ENCODE measurements at regions not wholly inside any gene's neighbourhood (a gene's known extent, or its start where the extent isn't known, plus 50 kb on each side); places are given as distances from the start of the nearest gene placed in this dataset.
"Not testable (repeated sequence)": the region's sequence is repeated elsewhere in the genome, so short reads cannot be mapped to it uniquely, and the experiment has no call there.

- DNase-seq (ENCODE audit: low spot score), result no peak
Measured at GRCh38 chr6:1004885-1005630, 306.8 kb upstream of the FOXQ1 start.

GRCh38 chr6:1003394-1004160 is 308.3 kb upstream of the FOXQ1 start:
- no peak for DNase-seq (ENCODE audit: low spot score)

DNA sequence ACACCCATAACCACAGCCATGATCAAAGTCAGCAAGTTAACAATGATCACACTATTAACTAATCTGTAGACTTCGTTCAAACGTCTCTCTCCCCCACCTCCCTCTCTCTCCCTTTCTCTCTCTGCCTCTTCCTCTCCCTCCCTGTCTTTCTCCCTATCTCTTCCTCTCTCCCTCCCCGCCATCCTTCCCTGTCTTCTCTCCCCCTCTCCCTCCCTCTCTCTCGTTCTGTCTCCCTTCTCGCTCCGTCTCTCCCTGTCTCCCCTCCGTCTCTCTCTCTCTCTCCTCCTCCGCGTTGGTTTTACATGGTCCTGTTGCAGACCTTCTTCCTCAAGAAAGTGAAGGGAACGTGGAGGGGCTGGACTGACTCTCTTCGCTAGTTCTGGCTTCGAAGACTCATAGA is 308.9 kb upstream of the FOXQ1 start:
- DNase-seq (ENCODE audit: low spot score), result no peak

- no peak for DNase-seq (ENCODE audit: low spot score)
Measured at GRCh38 chr6:1001655-1002349, 308.9 kb upstream of the EXOC2 start.

GRCh38 chr6:999552-999951 is 306.6 kb upstream of the EXOC2 start:
- no peak for DNase-seq (ENCODE audit: low spot score)

GRCh38 chr6:998551-998950 is 305.6 kb upstream of the EXOC2 start:
- no peak for DNase-seq (ENCODE audit: low spot score)

- DNase-seq (ENCODE audit: low spot score), result no peak
Measured at GRCh38 chr6:996271-996852, 303.4 kb upstream of the EXOC2 start.

GRCh38 chr6:991192-991591 is 298.3 kb upstream of the EXOC2 start:
- DNase-seq (ENCODE audit: low spot score), result no peak

GRCh38 chr6:984031-984430 is 291.1 kb upstream of the EXOC2 start:
- no peak for DNase-seq (ENCODE audit: low spot score)

- no peak for DNase-seq (ENCODE audit: low spot score)
Measured at GRCh38 chr6:978937-979685, 286.2 kb upstream of the EXOC2 start.

DNA sequence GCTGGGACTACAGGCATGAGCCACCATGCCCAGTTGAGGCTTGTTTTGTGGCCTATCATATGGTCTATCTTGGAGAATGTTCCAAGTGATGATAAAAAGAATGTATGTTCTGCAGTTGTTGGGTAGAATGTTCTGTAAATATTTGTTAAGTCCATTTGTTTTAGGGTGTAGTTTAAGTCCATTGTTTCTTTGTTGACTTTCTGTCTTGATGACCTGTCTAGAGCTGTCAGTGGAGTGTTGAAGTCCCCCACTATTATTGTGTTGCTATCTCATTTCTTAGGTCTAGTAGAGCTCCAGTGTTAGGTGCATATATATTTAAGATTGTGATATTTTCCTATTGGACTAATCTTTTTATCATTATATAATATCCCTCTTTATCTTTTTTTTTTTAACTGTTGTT is 284.3 kb upstream of the EXOC2 start:
- DNase-seq (ENCODE audit: low spot score), result not testable (repeated sequence)

GRCh38 chr6:971981-972640 is 279.2 kb upstream of the EXOC2 start:
- no peak for DNase-seq (ENCODE audit: low spot score)

DNA sequence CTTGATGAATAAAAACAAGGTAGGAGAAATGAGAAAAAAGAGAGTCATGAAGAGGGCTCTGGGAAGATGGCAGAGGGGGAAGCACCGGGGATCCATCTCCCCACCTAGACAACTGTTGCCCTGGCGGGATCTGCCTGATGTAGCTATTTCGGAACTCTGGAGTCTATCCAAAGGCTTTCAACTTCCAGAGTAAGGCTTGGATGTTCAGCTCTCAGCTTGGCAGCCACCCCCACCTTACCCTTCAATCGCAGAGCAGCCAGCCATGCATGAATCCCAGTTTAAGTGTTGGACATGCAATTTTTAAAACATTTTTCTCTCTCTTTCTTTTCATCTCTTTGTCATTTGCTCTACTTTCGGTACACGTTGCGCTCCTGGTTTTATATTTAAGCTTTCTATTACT is 275.9 kb upstream of the EXOC2 start:
- no peak for DNase-seq (ENCODE audit: low spot score)

- DNase-seq (ENCODE audit: low spot score), result no peak
Measured at GRCh38 chr6:967701-968100, 274.8 kb upstream of the EXOC2 start.

- DNase-seq (ENCODE audit: low spot score), result no peak
Measured at GRCh38 chr6:965343-965742, 272.4 kb upstream of the EXOC2 start.

- DNase-seq (ENCODE audit: low spot score), result no peak
Measured at GRCh38 chr6:963456-963855, 270.5 kb upstream of the EXOC2 start.

GRCh38 chr6:961407-961960 is 268.5 kb upstream of the EXOC2 start:
- no peak for DNase-seq (ENCODE audit: low spot score)

DNA sequence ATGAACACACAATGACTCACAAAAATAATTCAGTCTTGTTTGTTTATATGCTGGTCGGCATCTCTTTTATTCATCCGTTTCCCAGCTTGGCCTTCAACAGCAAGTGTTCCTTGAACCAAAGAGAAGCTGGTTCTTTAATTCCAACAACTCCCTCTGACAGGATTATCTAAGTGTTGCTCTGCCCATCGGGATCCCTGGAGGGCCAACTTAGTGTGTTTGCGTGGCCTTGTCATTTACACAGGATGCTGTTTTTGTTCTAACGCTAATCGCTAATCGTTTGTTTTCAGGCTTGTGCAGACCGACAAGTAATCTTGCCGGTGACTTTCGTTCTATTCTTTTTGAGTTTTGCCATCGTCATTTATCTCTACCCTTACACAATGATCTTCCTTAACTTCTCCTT is 267.4 kb upstream of the EXOC2 start:
- DNase-seq (ENCODE audit: low spot score), result no peak

GRCh38 chr6:958488-958887 is 265.5 kb upstream of the EXOC2 start:
- no peak for DNase-seq (ENCODE audit: low spot score)

DNA sequence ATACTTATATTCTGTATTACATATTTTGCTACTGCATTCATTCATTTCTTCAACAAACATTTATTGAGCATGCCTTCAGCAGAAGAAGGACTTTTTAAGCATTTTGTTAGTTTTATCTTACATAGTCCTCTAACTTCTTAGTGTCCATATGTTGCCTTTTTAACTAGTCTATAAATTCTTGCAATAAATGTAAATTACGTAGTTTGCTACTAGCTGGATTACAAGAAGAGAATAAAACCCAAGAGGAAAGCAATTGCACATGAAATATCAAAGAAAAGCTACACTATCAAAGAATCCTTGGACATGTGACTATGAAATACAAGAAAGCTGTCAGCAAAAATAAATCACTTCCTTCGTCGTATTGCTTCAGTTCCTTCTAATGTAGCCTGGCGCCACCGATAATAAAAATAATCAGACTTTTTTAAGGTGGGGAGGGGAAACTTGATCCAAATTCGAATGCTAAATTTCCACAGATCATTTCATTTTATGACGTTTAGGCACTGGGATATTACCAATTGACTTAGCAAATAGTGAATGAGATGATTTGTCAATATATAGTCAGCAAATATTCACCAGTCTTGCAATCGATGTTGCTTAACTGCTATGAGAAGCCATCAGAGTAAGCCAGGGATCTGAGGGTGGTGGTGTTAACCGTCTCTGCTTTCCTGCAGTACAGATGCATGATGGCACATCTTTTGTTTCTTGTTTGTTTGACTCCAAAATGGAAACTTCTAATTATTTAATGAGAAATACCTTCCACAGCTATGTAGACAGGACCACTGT is 258.7 kb upstream of the EXOC2 start:
- DNase-seq (ENCODE audit: low spot score), result no peak

Measured in ureter (tissue), 1 donor.